ENCODE measurements at regions not wholly inside any gene's neighbourhood (a gene's known extent, or its start where the extent isn't known, plus 50 kb on each side); places are given as distances from the start of the nearest gene placed in this dataset.

- TF ChIP-seq CTCF (IDR thresholded peaks at IDR 0.05) (no peak), POLR2A (IDR thresholded peaks at IDR 0.05) (no peak)
Measured at GRCh38 chr15:75770131-75770530, 57.5 kb upstream of the CSPG4 start.

Measured in upper lobe of left lung (tissue), 4 donors.